ENCODE measurements at regions not wholly inside any gene's neighbourhood (a gene's known extent, or its start where the extent isn't known, plus 50 kb on each side); places are given as distances from the start of the nearest gene placed in this dataset.

DNA sequence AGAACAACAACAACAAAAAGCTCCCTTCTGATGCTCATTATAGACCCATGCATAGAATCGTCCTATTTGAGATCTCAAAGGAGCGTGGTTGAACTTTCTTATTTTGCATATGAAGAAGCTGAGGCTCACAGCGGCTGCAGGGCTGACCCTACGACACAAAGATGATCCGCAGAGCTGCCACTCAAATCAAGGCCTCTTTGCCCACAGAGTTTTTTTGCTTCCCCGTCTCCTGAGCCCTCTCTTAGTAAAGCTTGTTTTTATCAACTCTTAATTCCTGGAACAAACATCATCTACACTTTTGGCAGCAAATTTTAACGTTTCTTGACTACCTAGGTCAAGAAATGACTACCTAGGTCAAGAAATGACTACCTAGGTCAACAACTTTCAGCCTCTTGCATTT, 73.7 kb downstream of the C16orf95 start:
- Histone ChIP-seq H3K9me3 (ENCODE audit: insufficient read depth, low read depth, low read length) (no peaks in the 10 kb centered on the region), H3K4me1 (ENCODE audit: insufficient read depth, low read length) (no peaks in the 10 kb centered on the region), H3K4me3 (ENCODE audit: insufficient read depth, low read depth, low read length) (no peak overlapping the region), H3K9ac (ENCODE audit: low read length) (no peak overlapping the region), H2AFZ (ENCODE audit: low read depth, low read length) (no peak overlapping the region), H3K79me2 (ENCODE audit: insufficient read depth, low read length) (no peaks in the 10 kb centered on the region), H3K36me3 (ENCODE audit: insufficient read depth, low read length) (no peaks in the 10 kb centered on the region), H3K4me2 (ENCODE audit: low read length) (no peak overlapping the region), H3K27ac (ENCODE audit: low read depth, low read length) (no peak overlapping the region), H4K20me1 (ENCODE audit: insufficient read depth, low read length) (no peaks in the 10 kb centered on the region), H3K27me3 (ENCODE audit: insufficient read depth, low read length) (peaks cover 10% of the 10 kb centered on the region)
- FAIRE-seq (no peak), DNase-seq (ENCODE audit: low read depth) (no peak)
- H3K9me3 Mint-ChIP-seq (ENCODE audit: unreplicated experiment): no peaks in the 10 kb centered on the region
- H3K27me3 Mint-ChIP-seq (ENCODE audit: low read depth, unreplicated experiment): peaks cover 24% of the 10 kb centered on the region
- no peak overlapping the region for H3K27ac Mint-ChIP-seq (ENCODE audit: unreplicated experiment)
- H3K36me3 Mint-ChIP-seq (ENCODE audit: low read depth, unreplicated experiment): no peaks in the 10 kb centered on the region
- TF ChIP-seq EZH2 (IDR thresholded peaks at IDR 0.05; ENCODE audit: insufficient read depth, low read length): no peak
- TF ChIP-seq, protein P1, sequence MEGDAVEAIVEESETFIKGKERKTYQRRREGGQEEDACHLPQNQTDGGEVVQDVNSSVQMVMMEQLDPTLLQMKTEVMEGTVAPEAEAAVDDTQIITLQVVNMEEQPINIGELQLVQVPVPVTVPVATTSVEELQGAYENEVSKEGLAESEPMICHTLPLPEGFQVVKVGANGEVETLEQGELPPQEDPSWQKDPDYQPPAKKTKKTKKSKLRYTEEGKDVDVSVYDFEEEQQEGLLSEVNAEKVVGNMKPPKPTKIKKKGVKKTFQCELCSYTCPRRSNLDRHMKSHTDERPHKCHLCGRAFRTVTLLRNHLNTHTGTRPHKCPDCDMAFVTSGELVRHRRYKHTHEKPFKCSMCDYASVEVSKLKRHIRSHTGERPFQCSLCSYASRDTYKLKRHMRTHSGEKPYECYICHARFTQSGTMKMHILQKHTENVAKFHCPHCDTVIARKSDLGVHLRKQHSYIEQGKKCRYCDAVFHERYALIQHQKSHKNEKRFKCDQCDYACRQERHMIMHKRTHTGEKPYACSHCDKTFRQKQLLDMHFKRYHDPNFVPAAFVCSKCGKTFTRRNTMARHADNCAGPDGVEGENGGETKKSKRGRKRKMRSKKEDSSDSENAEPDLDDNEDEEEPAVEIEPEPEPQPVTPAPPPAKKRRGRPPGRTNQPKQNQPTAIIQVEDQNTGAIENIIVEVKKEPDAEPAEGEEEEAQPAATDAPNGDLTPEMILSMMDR (IDR thresholded peaks at IDR 0.05; ENCODE audit: insufficient read depth, low read depth, low read length): no peak
- no peak overlapping the region for H3K4me3 Mint-ChIP-seq (ENCODE audit: unreplicated experiment)
- H3K4me1 Mint-ChIP-seq (ENCODE audit: low read depth, unreplicated experiment): peaks cover 5% of the 10 kb centered on the region

DNA sequence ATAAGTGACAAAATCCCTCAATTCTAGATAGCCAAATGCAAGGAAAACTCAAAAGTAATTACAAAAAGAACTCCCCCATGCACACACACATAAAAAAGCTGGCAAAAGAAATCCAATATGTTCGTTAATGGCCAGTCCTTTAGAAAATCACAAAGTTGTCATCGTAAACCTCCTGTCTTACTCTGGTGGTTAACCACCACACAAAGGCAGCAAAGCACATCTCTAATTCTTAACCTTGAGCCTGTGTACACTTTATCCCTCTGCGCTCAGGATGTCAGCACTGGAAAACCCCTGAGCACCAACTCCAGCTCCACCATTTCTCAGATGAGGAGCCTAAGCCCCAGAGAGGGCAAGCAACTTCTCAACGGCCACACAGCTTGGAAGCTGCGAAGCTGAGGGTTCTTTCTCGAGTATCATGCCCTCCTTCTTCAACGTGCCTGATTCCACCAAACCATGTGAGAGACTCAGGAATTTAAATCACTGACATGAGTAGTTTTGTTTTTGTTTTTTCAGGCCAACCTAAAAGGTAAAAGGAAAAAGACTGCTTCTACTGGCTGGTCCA, 72.5 kb downstream of the C16orf95 start:
- DNase-seq (ENCODE audit: low read depth) (no peak), FAIRE-seq (no peak)
- Mint-ChIP-seq H3K4me1 (ENCODE audit: low read depth, unreplicated experiment) (peaks cover under 1% of the 10 kb centered on the region), H3K27me3 (ENCODE audit: low read depth, unreplicated experiment) (peaks cover 22% of the 10 kb centered on the region), H3K9me3 (ENCODE audit: unreplicated experiment) (no peaks in the 10 kb centered on the region), H3K4me3 (ENCODE audit: unreplicated experiment) (no peak overlapping the region), H3K36me3 (ENCODE audit: low read depth, unreplicated experiment) (no peaks in the 10 kb centered on the region), H3K27ac (ENCODE audit: unreplicated experiment) (no peak overlapping the region)
- H3K27me3 ChIP-seq (ENCODE audit: insufficient read depth, low read length): peaks cover 10% of the 10 kb centered on the region
- no peaks in the 10 kb centered on the region for H3K79me2 ChIP-seq (ENCODE audit: insufficient read depth, low read length)
- no peaks in the 10 kb centered on the region for H3K4me1 ChIP-seq (ENCODE audit: insufficient read depth, low read length)
- no peak overlapping the region for H3K9ac ChIP-seq (ENCODE audit: low read length)
- no peaks in the 10 kb centered on the region for H3K36me3 ChIP-seq (ENCODE audit: insufficient read depth, low read length)
- TF ChIP-seq, protein P1 (IDR thresholded peaks at IDR 0.05; ENCODE audit: insufficient read depth, low read depth, low read length): no peak
- TF ChIP-seq EZH2 (IDR thresholded peaks at IDR 0.05; ENCODE audit: insufficient read depth, low read length): no peak
- H3K27ac ChIP-seq (ENCODE audit: low read depth, low read length): no peak overlapping the region
- H4K20me1 ChIP-seq (ENCODE audit: insufficient read depth, low read length): no peaks in the 10 kb centered on the region
- no peak overlapping the region for H3K4me2 ChIP-seq (ENCODE audit: low read length)
- H3K4me3 ChIP-seq (ENCODE audit: insufficient read depth, low read depth, low read length): no peak overlapping the region
- H2AFZ ChIP-seq (ENCODE audit: low read depth, low read length): no peak overlapping the region
- H3K9me3 ChIP-seq (ENCODE audit: insufficient read depth, low read depth, low read length): no peaks in the 10 kb centered on the region

DNA sequence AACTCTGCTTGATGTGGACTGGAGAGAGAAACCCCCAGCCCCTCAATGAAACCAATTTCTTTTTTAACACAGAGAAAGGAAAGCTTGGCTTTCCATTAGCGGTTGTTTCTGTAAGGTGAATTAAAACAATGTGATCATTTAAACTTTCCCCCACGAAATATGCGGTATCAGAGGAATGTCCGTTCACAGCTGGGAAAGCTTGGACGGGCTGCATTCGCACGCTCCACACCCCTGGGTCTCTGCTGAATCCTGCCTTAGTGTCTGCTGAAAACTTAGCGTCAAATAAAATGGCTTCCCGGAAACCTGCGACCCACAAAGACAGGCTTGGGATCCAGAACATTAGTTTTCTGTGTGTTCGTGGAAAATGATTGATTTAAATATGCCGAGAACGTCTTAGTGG, 71.7 kb downstream of the C16orf95 start:
- TF ChIP-seq EZH2 (IDR thresholded peaks at IDR 0.05; ENCODE audit: insufficient read depth, low read length): no peak
- TF ChIP-seq, protein P1 (IDR thresholded peaks at IDR 0.05; ENCODE audit: insufficient read depth, low read depth, low read length): no peak
- H3K27me3 ChIP-seq (ENCODE audit: insufficient read depth, low read length): peaks cover 10% of the 10 kb centered on the region
- FAIRE-seq: no peak

More for the DNA sequence above, 71.7 kb downstream of the C16orf95 start:
- Mint-ChIP-seq H3K9me3 (ENCODE audit: unreplicated experiment) (no peaks in the 10 kb centered on the region), H3K4me3 (ENCODE audit: unreplicated experiment) (no peak overlapping the region), H3K27ac (ENCODE audit: unreplicated experiment) (no peak overlapping the region), H3K27me3 (ENCODE audit: low read depth, unreplicated experiment) (peaks cover 19% of the 10 kb centered on the region), H3K36me3 (ENCODE audit: low read depth, unreplicated experiment) (no peaks in the 10 kb centered on the region), H3K4me1 (ENCODE audit: low read depth, unreplicated experiment) (no peaks in the 10 kb centered on the region)
- H2AFZ ChIP-seq (ENCODE audit: low read depth, low read length): no peak overlapping the region
- no peaks in the 10 kb centered on the region for H3K4me1 ChIP-seq (ENCODE audit: insufficient read depth, low read length)
- DNase-seq (ENCODE audit: low read depth): no peak
- H3K4me2 ChIP-seq (ENCODE audit: low read length): peak overlapping the region; percentile 37
- no peaks in the 10 kb centered on the region for H3K79me2 ChIP-seq (ENCODE audit: insufficient read depth, low read length)
- no peaks in the 10 kb centered on the region for H3K9me3 ChIP-seq (ENCODE audit: insufficient read depth, low read depth, low read length)
- no peaks in the 10 kb centered on the region for H4K20me1 ChIP-seq (ENCODE audit: insufficient read depth, low read length)
- H3K9ac ChIP-seq (ENCODE audit: low read length): no peak overlapping the region
- no peak overlapping the region for H3K27ac ChIP-seq (ENCODE audit: low read depth, low read length)
- no peaks in the 10 kb centered on the region for H3K36me3 ChIP-seq (ENCODE audit: insufficient read depth, low read length)
- H3K4me3 ChIP-seq (ENCODE audit: insufficient read depth, low read depth, low read length): no peak overlapping the region

All from astrocyte (in vitro differentiated cells and primary cell).